Stimulated activated naive CD4-positive, alpha-beta T cell (primary cell): ENCODE measurements at regions not wholly inside any gene's neighbourhood (a gene's known extent, or its start where the extent isn't known, plus 50 kb on each side); places are given as distances from the start of the nearest gene placed in this dataset.
"Not testable (repeated sequence)": the region's sequence is repeated elsewhere in the genome, so short reads cannot be mapped to it uniquely, and the experiment has no call there.

ENCODE experiments used
- DNase-seq, 6 experiments: peaks; one replicate each; lab custom pipeline; 2025; lab: John Stamatoyannopoulos, UW

DNA sequence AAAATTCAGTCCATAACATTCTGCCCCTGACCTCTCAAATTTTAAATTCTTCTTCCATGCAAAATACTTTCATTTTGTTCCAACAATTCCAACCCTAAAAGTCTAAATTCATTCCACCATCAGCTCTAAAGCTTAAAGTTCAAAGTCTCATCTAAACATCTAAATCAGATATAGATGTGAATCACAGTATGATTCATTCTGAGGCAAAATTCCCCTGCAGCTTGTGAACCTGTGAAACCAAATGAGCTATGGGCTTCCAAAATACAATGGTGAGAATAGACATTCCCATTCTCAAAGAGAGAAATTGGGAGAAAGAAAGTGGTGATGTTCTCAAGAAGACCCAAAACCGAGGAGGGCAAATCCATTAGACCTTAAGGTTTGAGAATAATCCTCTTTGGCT lies 309.8 kb downstream of the HIVEP2 start:
- DNase-seq, result no peak

DNA sequence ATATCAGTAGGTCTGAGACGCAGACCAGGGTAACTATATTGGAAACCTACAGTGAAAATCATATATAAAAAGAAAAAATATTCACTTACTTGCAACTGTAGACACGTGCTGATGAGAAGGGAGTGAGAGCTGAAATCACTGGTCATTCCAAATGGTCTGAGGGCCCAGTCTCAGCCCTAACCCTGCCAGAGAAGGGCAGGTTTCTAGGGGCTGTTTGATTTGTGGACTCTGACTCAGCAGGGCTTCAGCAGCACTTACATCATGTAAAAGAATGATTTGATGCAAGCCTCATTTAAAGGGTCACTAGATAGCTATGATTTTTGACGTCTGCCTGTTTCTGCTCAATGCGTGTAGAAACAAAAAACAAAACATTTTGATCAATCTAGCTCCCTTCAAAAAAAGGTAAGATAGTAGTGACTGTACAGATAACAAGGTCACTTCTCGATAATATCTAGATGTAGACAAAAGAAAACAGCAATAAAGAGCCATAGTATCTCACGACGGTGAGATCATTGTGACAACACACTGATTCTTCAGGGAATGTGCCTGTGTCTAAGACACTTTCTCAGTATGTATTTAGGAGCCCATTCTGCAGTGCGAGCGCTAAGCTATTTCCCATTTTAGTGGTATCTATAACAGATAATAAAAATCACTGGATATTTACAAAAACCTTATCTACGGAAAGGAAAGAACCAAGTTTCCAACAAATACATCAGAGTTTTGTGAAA lies 307.2 kb downstream of the HIVEP2 start:
- no peak for DNase-seq

DNA sequence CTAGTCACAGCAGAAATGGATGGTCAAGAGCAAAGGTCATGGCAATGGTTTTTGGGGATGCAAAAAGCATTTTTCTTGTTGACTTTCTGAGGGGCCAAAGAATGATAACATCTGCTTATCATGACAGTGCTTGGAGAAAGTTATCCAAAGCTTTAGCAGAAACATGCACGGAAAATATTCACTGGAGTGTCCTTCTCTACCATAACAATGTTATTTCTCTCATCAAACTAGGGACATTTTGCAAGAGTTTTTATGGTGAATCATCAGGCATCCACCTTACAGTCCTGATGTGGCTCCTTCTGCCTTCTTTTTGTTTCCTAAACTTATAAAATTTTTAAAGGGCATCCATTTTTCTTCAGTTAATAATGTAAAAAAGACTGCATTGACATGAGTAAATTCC lies 302.3 kb downstream of the HIVEP2 start:
- DNase-seq, result no peak

DNA sequence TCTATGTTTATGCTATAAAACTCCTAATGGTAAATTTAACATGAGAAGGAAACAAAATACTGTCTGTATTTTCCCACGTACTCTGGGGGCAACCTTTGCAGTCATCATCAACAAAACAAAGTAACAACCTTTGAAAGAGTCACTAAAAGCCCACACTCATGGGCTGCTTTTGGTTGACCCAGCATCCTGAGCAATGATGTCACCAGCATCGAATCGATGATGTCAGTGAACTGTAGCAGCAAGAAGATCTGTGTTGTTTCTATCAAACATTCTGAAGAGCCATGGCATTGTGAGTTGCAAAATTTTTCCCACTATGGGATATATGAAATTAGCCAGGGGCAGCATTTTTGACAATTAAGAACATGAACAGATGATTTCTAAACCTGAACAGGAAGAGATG lies 300.1 kb downstream of the HIVEP2 start:
- DNase-seq, result no peak

DNA sequence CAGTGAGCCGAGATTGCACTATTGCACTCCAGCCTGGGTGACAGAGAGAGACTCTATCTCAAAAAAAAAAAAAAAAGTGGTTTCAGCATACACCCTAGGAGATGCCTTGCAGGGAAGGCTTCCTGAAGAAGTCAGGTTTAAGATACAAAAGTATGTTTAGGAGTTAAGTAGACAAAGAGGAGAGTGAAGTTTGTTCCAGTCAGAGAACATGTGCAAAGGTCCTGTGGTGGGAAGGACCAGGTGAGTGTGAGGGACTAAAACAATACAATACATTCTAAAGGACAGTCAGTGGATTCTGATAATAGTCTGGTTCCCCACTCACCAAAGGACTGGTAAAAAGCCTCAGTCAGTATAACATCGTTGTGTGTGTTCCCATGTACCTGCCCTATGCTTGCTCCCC lies 299.3 kb downstream of the HIVEP2 start:
- no peak for DNase-seq

DNA sequence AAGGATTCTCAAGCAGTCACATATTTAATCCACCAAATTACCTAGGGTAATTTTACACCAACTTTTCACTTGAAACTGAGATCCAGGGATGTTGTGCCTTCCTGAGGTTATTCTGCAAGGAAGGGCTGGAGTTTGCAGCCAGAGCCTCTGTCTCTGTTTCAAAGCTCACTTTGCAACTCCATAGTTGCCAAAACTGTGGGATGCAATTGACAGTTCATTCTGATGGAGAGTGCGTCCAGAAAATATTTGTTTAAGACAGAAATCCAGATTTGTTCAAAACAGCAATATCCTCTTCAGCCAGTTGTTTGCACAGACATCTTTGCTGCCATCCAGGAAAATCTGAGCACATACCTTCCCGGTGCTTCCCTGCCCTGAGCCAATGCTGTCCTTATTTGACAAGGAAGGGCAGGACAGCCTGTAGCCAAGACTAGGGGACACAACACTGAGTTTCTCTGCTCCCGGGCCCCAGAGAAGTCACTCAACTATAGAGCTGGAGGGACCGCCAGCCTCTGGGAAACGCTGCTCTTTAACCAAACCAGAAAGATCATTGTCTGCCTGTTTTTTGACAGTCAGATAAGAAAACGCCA lies 297.4 kb downstream of the HIVEP2 start:
- no peak for DNase-seq

DNA sequence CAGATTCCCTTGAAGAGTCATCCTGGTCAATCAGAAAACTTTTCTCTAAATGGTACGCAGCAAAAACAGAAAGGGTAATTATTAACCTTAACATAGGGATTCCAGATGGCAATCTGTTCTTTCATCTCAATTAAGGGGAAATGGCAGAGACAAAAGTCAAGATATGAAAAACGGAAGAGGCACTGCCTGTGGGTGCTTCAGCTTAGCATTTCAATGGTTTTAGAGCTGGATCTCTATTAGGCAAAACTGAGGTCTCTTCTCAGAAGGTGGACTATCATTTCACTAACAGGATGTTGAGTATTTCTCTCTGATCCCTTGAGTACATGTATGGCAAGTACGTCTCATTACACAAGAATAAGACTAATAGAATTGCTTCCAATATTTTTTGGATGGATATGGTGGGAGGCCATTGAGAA lies 296.9 kb downstream of the HIVEP2 start:
- no peak for DNase-seq

DNA sequence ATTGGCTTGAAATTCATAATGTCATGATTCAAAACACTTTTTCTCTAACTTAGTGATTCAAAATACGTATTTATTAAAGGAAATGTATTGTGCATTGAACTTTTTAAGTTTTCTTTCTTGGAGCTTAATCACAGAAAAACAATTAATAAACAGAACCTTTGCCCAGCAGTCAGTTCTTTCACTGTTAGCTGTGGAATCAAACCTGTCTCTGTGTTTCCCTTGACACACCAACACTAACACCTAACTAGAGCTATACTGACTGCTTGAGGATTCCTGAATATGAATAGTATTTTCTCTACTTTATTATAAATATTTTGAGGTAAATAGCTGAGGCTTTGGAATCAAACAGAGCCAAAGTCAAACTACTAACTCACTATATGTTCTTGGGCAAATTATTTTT lies 296.4 kb downstream of the HIVEP2 start:
- no peak for DNase-seq

DNA sequence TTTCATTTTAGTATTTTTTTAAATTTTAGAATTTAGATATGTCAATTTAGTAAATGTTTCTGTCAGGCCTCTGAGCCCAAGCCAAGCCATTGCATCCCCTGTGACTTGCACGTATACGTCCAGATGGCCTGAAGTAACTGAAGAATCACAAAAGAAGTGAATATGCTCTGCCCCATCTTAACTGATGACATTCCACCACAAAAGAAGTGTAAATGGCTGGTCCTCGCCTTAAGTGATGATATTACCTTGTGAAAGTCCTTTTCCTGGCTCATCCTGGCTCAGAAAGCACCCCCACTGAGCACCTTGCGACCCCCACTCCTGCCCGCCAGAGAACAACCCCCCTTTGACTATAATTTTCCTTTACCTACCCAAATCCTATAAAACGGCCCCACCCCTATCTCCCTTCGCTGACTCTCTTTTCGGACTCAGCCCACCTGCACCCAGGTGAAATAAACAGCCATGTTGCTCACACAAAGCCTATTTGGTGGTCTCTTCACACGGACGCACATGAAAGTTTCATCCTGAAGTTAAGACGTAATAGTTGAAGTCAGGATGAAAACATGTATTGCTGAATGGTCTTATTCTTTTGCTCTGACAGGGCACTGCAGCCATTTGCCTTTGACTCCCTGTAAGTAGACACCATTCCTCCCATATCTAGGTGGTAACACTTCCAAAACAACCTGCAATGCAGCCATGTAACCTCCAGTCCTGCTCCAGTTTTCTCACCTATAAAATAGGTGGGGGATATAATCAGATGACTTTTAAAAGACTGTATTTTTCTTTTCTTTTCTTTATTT lies 295.3 kb downstream of the HIVEP2 start:
- not testable (repeated sequence) for DNase-seq

DNA sequence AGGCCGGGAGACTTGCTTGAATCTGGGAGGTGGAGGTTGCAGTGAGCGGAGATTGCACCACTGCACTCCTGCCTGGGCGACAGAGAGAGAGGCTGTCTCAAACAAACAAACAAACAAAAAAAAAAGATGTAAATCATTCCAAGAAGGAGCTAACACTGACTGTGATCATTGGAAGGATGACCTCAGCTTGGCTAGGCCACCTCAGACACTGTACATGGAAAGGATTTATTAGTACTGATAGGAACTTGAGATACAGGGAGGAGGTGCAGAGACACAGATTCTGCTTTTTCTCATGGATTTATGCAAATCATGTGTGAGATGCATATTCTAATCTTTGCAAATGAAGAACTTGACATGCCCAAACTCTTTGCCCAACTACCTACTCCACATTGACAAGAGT lies 293.6 kb downstream of the HIVEP2 start:
- DNase-seq, result no peak

DNA sequence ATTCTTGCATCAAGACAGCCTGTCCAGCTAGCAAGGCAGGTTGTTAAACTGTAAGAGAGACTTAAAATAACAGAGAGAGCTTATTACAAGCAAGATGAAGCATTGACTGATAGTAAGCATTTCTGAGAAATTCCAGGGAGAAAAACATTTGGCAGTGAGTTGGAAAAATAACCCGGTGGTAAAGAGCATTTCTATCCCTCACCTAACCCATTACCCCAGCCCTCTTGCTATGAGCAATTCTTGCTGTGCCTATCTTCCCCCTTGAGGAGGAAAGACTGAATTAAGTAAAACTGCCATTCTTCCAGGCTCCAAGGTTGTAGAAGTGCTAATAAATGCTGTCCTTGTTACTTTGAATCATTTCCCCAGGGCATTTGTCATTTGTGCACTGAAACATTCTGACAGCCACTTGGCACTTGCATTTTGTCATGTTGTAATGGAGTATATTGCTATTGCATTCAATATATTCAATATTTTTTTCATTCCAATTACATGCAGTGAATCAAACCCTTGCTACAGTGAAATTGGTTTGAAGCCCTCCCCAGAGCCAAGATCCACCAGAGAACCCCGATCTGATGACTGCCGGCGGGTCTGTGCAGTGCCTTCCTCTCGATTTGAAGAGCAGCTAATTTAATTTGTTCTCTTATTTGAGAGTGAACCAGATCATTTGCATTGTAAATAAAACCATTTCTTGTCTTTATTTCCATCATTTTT lies 291.1 kb downstream of the HIVEP2 start:
- no peak for DNase-seq

DNA sequence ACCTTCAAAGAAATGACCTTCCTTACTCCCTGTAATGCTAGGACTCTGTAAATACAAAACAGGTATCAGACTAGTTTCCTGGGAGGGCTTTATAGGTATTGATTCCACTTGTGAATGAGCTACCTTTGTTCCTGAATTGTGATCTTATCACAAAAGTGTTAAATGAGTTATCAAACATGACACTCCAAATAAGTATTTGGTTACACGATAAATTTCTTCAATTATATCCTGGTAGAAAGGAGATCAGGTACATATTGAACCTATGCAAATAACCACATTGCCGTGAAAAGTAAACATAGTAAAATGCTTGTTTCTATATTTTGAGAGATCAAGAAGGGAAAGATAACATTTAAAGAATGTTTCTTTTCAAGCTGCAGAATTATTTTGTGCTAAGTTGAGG lies 285.3 kb downstream of the HIVEP2 start:
- no peak for DNase-seq

DNA sequence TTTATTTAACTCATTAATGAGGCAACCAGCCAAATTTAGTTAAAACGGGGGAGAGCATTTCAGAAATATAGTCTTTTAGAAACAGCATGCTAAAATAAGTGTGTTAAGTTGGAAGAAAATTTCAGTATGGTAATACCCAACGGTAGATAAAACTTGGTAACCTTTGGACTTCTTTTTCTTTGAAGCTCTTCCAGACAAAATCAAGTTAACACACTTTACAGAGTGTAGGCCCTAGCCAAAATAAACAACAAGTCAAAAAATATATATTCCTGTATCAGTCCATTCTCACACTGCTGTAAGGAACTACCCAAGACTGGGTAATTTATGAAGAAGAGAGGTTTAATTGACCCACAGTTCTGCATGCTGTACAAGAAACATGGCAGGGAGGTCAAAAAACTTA lies 279.6 kb downstream of the HIVEP2 start:
- DNase-seq, result no peak

DNA sequence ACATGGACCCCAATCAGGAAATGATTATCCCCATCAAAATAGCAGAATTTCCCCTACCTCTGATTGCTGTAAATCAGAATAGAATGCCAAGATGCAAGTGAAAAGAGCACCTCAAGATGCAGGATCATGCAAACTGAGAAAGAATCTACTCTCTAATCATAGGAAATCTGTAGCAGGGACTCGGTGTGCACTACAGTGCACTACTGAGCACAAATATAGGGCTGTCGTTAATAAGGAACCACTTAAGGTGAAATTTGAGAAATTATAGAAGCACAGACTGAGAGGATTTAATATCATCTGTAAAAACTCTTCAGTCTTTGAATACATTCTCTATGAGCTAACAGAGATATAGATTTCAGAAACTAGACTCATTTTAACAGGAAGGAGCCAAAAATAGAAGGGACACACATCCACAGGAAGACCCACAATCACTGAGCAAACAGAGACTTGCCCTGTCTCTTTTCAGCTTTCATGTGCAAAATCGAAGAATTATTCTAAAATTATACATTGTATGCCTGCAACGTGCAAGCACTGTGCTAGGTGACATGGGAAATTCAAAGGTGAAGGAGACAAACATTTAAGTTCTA lies 278.3 kb downstream of the HIVEP2 start:
- DNase-seq, result peak in 1 of 6 experiments; percentile 11

DNA sequence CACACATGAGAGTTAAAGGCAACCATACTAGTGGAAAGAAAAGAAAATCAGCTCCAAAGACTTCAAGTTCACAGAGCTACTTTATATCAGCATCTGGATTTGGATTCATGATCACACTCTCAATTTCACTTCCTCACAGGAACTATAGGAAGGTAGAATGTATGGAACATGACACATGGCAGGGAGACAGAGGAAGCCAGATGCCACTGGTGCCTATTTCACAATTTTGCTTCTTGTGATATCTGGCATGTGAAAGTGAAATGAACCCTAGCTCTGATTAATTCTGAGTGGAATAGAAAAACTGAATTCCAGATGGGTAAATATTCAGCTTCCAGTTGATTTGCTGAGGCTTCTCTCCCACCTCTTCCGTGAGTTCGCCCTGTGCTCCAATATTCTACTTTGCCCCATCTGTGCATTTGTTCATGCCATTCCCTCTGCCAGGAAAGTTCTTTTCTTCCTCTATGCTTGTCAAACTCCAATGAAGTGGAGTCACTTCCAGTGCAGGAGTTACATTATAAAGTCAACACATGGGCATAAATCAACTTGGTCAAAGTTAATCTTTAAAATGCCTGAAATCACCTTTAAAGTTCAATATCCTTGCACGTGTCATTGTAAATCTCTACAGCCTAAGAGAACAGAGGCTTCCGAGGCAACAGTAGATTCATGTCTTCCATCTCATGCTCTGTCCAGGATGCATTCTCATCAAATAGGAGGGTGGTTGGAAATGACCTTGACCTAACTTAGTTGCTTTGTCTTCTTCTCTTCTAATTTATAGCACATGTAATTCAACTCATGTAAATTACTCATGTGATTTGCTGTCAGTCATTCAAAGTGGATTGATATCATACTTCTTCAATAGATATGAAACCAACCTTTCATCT lies 275.3 kb downstream of the HIVEP2 start:
- no peak for DNase-seq

DNA sequence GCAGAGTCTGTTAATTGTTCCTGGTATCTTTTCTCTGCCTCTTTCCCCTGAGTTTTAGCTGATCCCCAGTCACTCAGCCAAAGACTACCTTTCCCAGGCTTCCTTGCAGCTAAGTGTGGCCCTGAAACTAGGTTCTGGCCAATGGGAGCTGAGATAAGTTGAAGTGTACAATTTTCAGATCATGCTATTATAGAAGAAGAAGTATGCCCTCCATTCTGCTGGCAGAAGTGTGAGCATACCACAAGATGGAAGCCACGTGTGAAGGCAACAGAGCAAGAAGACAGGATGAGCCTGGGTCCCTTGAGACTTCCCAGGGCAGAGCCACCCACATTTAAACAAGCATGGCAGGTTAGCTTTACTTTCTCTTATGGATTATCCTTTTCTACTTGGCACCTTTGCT lies 273.2 kb downstream of the HIVEP2 start:
- DNase-seq, result no peak

DNA sequence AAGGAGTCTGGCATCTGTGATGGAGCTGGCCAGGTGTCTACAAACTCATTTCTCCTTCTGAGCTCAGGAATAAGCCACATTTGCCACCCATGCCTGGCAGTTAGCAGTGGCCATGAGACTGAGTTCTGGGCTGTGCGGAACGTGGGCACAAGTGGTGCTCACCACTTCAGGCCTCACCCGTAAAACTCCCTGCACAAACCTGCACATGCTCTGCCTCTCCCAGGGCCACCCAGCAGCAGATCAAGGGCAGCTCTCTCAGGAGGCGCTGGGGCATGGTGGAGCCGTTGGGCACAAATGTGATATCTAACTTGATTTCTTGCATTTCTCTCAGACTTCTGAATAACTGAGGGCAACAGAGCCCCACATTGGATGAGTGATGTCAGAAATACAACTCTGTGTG lies 269.5 kb downstream of the HIVEP2 start:
- no peak for DNase-seq

DNA sequence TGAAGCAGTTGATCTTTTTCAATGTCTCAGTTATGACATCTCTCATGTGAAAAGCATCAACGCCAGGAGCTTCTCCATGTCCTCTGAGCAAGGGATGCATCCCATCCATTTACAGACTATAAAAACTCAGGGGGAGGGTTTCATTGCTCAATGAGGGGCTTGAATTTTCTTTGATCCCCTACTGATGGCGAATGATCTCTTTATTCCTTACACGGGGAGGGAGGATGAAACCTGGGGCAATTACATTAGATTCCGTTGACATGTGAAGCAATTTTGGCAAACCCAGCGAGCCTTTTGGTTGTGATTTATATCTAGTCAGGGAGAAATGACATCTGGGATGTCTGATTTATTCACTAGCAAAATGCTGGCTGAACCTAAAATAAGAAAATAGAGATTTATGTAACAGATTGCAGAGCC lies 268.9 kb downstream of the HIVEP2 start:
- DNase-seq, result no peak

DNA sequence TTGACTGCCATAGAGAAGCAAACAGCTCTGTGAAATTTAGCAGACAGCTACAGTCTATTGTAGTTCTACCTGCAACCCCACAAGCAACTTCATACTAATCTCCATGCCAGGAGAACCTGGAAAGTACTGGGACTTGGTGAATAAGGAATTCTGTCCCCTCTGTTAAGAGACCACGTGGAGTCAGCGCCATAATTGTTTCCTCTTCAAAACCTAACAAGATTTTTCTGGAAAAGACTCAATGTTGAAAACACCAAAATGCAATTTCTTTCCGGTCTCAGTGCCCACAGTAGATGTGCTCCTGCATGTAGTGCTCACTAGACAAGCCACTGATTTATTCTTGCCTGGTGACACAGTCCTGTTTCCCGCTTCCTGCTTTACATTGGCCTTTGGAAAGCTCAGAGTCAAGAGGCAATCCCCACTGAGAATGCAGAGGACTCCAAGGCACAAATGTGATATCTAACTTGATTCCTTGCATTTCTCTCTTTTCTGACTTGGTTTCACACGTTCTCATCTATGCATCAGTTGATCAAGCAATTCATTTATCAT lies 268.3 kb downstream of the HIVEP2 start:
- no peak for DNase-seq

DNA sequence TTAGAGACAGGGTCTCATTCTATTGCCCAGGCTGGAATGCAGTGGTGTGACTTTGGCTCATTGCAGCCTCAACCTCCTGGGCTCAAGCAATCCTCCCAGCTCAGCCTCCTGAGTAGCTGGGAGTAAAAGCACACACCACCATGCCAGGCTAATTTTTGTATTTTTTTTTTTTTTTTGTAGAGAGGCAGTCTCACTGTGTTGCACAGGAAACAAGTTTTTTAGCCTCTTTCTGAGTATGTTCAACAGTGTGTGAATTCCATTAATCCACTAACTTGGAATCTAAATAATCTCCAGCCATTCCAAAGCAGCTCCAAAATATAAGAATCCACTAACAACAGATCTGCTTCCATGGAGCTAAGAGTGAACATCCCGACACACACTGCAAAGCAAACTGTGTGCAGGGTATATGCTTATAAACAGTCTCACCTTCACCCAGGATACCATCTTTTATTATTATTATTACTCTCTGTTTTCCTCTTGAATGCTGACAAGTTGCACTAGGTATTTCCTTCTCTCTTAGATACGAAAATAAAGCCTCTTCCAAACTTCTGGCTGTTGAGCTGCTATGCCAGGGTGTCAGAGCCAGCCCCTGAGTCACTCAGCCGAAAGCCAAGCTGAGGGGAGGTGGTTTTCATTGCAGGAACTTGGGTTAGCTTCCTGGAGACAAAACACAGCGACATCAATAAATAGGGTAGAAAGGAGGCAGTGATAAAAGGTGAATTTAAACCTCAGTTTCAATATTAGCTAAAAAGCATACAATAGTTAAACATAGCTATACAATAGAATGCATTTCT lies 264.9 kb downstream of the HIVEP2 start:
- peak in 5 of 6 experiments; percentile 2 to 51 (median 21) for DNase-seq
